Fibroblast of skin of scalp (primary cell): ENCODE measurements at regions not wholly inside any gene's neighbourhood (a gene's known extent, or its start where the extent isn't known, plus 50 kb on each side); places are given as distances from the start of the nearest gene placed in this dataset.
A peak's percentile ranks its signal among the peaks of the same experiment; 100 is the strongest.
"Not testable (repeated sequence)": the region's sequence is repeated elsewhere in the genome, so short reads cannot be mapped to it uniquely, and the experiment has no call there.

ENCODE experiments used
- DNase-seq: peaks from one replicate; pipeline ENCODE4 v3.0.0-alpha.2; 2013

- DNase-seq: no peak
Observed at GRCh38 chr12:91654087-91654486, 471.5 kb upstream of the DCN start.

- DNase-seq: no peak
Observed at GRCh38 chr12:91651728-91652127, 469.1 kb upstream of the DCN start.

- no peak for DNase-seq
Observed at GRCh38 chr12:91643763-91644162, 461.1 kb upstream of the DCN start.

- DNase-seq: no peak
Observed at GRCh38 chr12:91640021-91640420, 457.4 kb upstream of the DCN start.

- no peak for DNase-seq
Observed at GRCh38 chr12:91639327-91639726, 456.7 kb upstream of the DCN start.

- DNase-seq: no peak
Observed at GRCh38 chr12:91637789-91638624, 455.4 kb upstream of the DCN start.

- DNase-seq: no peak
Observed at GRCh38 chr12:91636721-91637120, 454.1 kb upstream of the DCN start.

GRCh38 chr12:91634386-91634713 lies 451.7 kb upstream of the DCN start:
- not testable (repeated sequence) for DNase-seq

- no peak for DNase-seq
Observed at GRCh38 chr12:91633734-91634357, 451.2 kb upstream of the DCN start.

GRCh38 chr12:91633206-91633605 lies 450.6 kb upstream of the DCN start:
- DNase-seq: no peak

- no peak for DNase-seq
Observed at GRCh38 chr12:91632042-91632786, 449.6 kb upstream of the DCN start.

- no peak for DNase-seq
Observed at GRCh38 chr12:91630596-91631293, 448.1 kb upstream of the DCN start.

- no peak for DNase-seq
Observed at GRCh38 chr12:91630083-91630482, 447.5 kb upstream of the DCN start.

GRCh38 chr12:91629440-91629839 lies 446.8 kb upstream of the DCN start:
- DNase-seq: no peak

GRCh38 chr12:91628656-91629055 lies 446.0 kb upstream of the DCN start:
- DNase-seq: no peak

- no peak for DNase-seq
Observed at GRCh38 chr12:91627225-91627624, 444.6 kb upstream of the DCN start.

- no peak for DNase-seq
Observed at GRCh38 chr12:91622981-91623380, 440.4 kb upstream of the DCN start.

GRCh38 chr12:91622037-91622436 lies 439.4 kb upstream of the DCN start:
- DNase-seq: no peak

GRCh38 chr12:91620992-91621391 lies 438.4 kb upstream of the DCN start:
- peak; percentile 21 for DNase-seq

GRCh38 chr12:91620422-91620821 lies 437.8 kb upstream of the DCN start:
- DNase-seq: no peak

- no peak for DNase-seq
Observed at GRCh38 chr12:91618281-91618680, 435.7 kb upstream of the DCN start.

- no peak for DNase-seq
Observed at GRCh38 chr12:91617818-91618217, 435.2 kb upstream of the DCN start.

- no peak for DNase-seq
Observed at GRCh38 chr12:91616416-91616815, 433.8 kb upstream of the DCN start.
